SH-SY5Y (cell line): ENCODE measurements at regions not wholly inside any gene's neighbourhood (a gene's known extent, or its start where the extent isn't known, plus 50 kb on each side); places are given as distances from the start of the nearest gene placed in this dataset.

ENCODE experiments used
- GATA2 ChIP-seq: IDR thresholded peaks from 2 replicates; pipeline ENCODE4 v1.6.1; 2011; ENCODE audit warnings: mild to moderate bottlenecking, low read depth, low read length
- GATA3 ChIP-seq: IDR thresholded peaks from 2 replicates; pipeline ENCODE4 v1.6.1; 2011; ENCODE audit warnings: low read depth, mild to moderate bottlenecking, low read length, moderate library complexity

GRCh38 chr3:20909511-20909910 is 723.5 kb upstream of the SGO1 start:
- TF ChIP-seq GATA3 (no peak), GATA2 (no peak)
